HG03280 (cell line): ENCODE measurements at regions not wholly inside any gene's neighbourhood (a gene's known extent, or its start where the extent isn't known, plus 50 kb on each side); places are given as distances from the start of the nearest gene placed in this dataset.
"Not testable (repeated sequence)": the region's sequence is repeated elsewhere in the genome, so short reads cannot be mapped to it uniquely, and the experiment has no call there.

Experiments used
- ATAC-seq: cut with Tn5 transposase; IDR thresholded peaks from one replicate; pipeline ENCODE4 v1.9.1; 2021; ENCODE audit warnings: mild to moderate bottlenecking, moderate library complexity; ENCODE audit not compliant: unreplicated experiment

- no peak for ATAC-seq
Observed at GRCh38 chr4:14337892-14338584, 664.2 kb upstream of the CPEB2 start.

GRCh38 chr4:14338585-14339265 is 663.6 kb upstream of the CPEB2 start:
- no peak for ATAC-seq

GRCh38 chr4:14339715-14340114 is 662.6 kb upstream of the CPEB2 start:
- no peak for ATAC-seq

GRCh38 chr4:14340321-14340720 is 662.0 kb upstream of the CPEB2 start:
- no peak for ATAC-seq

- no peak for ATAC-seq
Observed at GRCh38 chr4:14343961-14344360, 658.3 kb upstream of the CPEB2 start.

GRCh38 chr4:14345356-14345775 is 656.9 kb upstream of the CPEB2 start:
- ATAC-seq = no peak

- no peak for ATAC-seq
Observed at GRCh38 chr4:14347526-14347925, 654.8 kb upstream of the CPEB2 start.

- no peak for ATAC-seq
Observed at GRCh38 chr4:14348506-14348905, 653.8 kb upstream of the CPEB2 start.

GRCh38 chr4:14358544-14359160 is 643.6 kb upstream of the CPEB2 start:
- ATAC-seq = not testable (repeated sequence)

- ATAC-seq = no peak
Observed at GRCh38 chr4:14359991-14360390, 642.3 kb upstream of the CPEB2 start.

GRCh38 chr4:14361084-14361483 is 641.2 kb upstream of the CPEB2 start:
- ATAC-seq = no peak

- ATAC-seq = no peak
Observed at GRCh38 chr4:14362385-14362784, 639.9 kb upstream of the CPEB2 start.

GRCh38 chr4:14364953-14365536 is 637.2 kb upstream of the CPEB2 start:
- no peak for ATAC-seq

- ATAC-seq = no peak
Observed at GRCh38 chr4:14368391-14368790, 633.9 kb upstream of the CPEB2 start.

- no peak for ATAC-seq
Observed at GRCh38 chr4:14371131-14371530, 631.1 kb upstream of the CPEB2 start.

GRCh38 chr4:14375816-14376215 is 626.5 kb upstream of the CPEB2 start:
- ATAC-seq = no peak

GRCh38 chr4:14379183-14379582 is 623.1 kb upstream of the CPEB2 start:
- ATAC-seq = no peak

GRCh38 chr4:14383652-14384051 is 618.6 kb upstream of the CPEB2 start:
- ATAC-seq = no peak

GRCh38 chr4:14384824-14385223 is 617.5 kb upstream of the CPEB2 start:
- ATAC-seq = no peak

GRCh38 chr4:14386196-14386595 is 616.1 kb upstream of the CPEB2 start:
- ATAC-seq = no peak

GRCh38 chr4:14387647-14388046 is 614.6 kb upstream of the CPEB2 start:
- no peak for ATAC-seq

- no peak for ATAC-seq
Observed at GRCh38 chr4:14392378-14392777, 609.9 kb upstream of the CPEB2 start.
